WTC11 (cell line): ENCODE measurements at regions not wholly inside any gene's neighbourhood (a gene's known extent, or its start where the extent isn't known, plus 50 kb on each side); places are given as distances from the start of the nearest gene placed in this dataset.

Experiments used
- ATAC-seq: fragments of 200-7000 bp; cut with Tn5 transposase; 2 replicates; pipeline ENCODE4 v1.10.0; 2021; ENCODE audit warnings: mild to moderate bottlenecking, moderate library complexity
- CTCF ChIA-PET: fragments of 300-600 bp; sonication (Branson Sonifier 250); formaldehyde crosslinking; loops from one replicate; lab custom pipeline; 2021; ENCODE audit warnings: antibody characterized with exemption; lab: Charles Lee
- POLR2A ChIA-PET: fragments of 350-600 bp; sonication (Branson Sonifier 250); formaldehyde crosslinking; loops from one replicate; lab custom pipeline; 2021; ENCODE audit warnings: antibody characterized with exemption; lab: Charles Lee
- DNase-seq: peaks from one replicate; pipeline ENCODE4 v3.0.0; 2021; ENCODE audit warnings: low spot score
- H3K27ac Mint-ChIP-seq: 2 replicates; pipeline ENCODE4 v1.8.0; 2021; ENCODE audit warnings: mixed read lengths
- H3K27me3 Mint-ChIP-seq: 2 replicates; pipeline ENCODE4 v1.8.0; 2021; ENCODE audit warnings: low read depth, mild to moderate bottlenecking, moderate library complexity, mixed read lengths
- H3K36me3 Mint-ChIP-seq: 2 replicates; pipeline ENCODE4 v1.8.0; 2021; ENCODE audit warnings: mixed read lengths
- H3K4me1 Mint-ChIP-seq: 2 replicates; pipeline ENCODE4 v1.8.0; 2022; ENCODE audit warnings: mixed read lengths
- H3K4me3 Mint-ChIP-seq: 2 replicates; pipeline ENCODE4 v1.8.0; 2021; ENCODE audit warnings: mild to moderate bottlenecking, moderate library complexity, mixed read lengths
- H3K9me3 Mint-ChIP-seq: 2 replicates; pipeline ENCODE4 v1.8.0; 2021; ENCODE audit warnings: mixed read lengths
- ATF1 ChIP-seq: sonication (generic); formaldehyde crosslinking; IDR thresholded peaks from 2 replicates; pipeline ENCODE4 v1.8.1; 2023; ENCODE audit warnings: mild to moderate bottlenecking, moderate library complexity, missing genetic modification reagents
- CREB1 ChIP-seq: sonication (generic); formaldehyde crosslinking; IDR thresholded peaks from 2 replicates; pipeline ENCODE4 v1.8.0; 2023; ENCODE audit warnings: mild to moderate bottlenecking, missing genetic modification reagents
- CTCF ChIP-seq: fragments of 200-600 bp; IDR thresholded peaks from 2 replicates; pipeline ENCODE4 v1.8.0; 2022; ENCODE audit warnings: antibody characterized with exemption
- HMGA2 ChIP-seq: fragments of 250-450 bp; sonication (Bioruptor Pico); IDR thresholded peaks from 2 replicates; pipeline ENCODE4 v1.4.0; 2021; ENCODE audit warnings: mild to moderate bottlenecking, moderate library complexity
- IRF1 ChIP-seq: sonication (generic); formaldehyde crosslinking; IDR thresholded peaks from 2 replicates; pipeline ENCODE4 v1.8.0; 2023; ENCODE audit warnings: missing genetic modification reagents
- MAX ChIP-seq: sonication (generic); formaldehyde crosslinking; IDR thresholded peaks from 2 replicates; pipeline ENCODE4 v1.8.0; 2022; ENCODE audit warnings: mild to moderate bottlenecking, missing genetic modification reagents
- MXD4 ChIP-seq: fragments of 250-450 bp; sonication (Bioruptor Pico); IDR thresholded peaks from 2 replicates; pipeline ENCODE4 v1.8.0; 2021; ENCODE audit warnings: mild to moderate bottlenecking, moderate library complexity, borderline replicate concordance
- NFYB ChIP-seq: sonication (generic); formaldehyde crosslinking; conservative IDR thresholded peaks from 2 replicates; pipeline ENCODE4 v1.8.0; 2022; ENCODE audit warnings: low read depth, missing genetic modification reagents
- RELA ChIP-seq: sonication (generic); formaldehyde crosslinking; IDR thresholded peaks from 2 replicates; pipeline ENCODE4 v1.8.1; 2022; ENCODE audit warnings: missing genetic modification reagents, mild to moderate bottlenecking, borderline replicate concordance
- STAT6 ChIP-seq: sonication (generic); formaldehyde crosslinking; conservative IDR thresholded peaks from 2 replicates; pipeline ENCODE4 v1.8.1; 2023; ENCODE audit warnings: mild to moderate bottlenecking, low read depth, missing genetic modification reagents, moderate library complexity
- TEAD4 ChIP-seq: sonication (generic); formaldehyde crosslinking; IDR thresholded peaks from 2 replicates; pipeline ENCODE4 v1.8.0; 2022; ENCODE audit warnings: mild to moderate bottlenecking, missing genetic modification reagents
- ZNF219 ChIP-seq: sonication (generic); formaldehyde crosslinking; IDR thresholded peaks from 2 replicates; pipeline ENCODE4 v1.8.0; 2023; ENCODE audit warnings: missing genetic modification reagents, mild to moderate bottlenecking, borderline replicate concordance
- ZNF263 ChIP-seq: sonication (generic); formaldehyde crosslinking; IDR thresholded peaks from 2 replicates; pipeline ENCODE4 v1.8.1; 2022; ENCODE audit warnings: low read depth, mild to moderate bottlenecking, moderate library complexity, missing genetic modification reagents
- ZNF396 ChIP-seq: fragments of 250-450 bp; sonication (Bioruptor Pico); IDR thresholded peaks from 2 replicates; pipeline ENCODE4 v1.8.0; 2021; ENCODE audit warnings: mild to moderate bottlenecking, moderate library complexity, borderline replicate concordance
- TF ChIP-seq, protein P1 (sequence below): fragments of 250-450 bp; sonication (Bioruptor Pico); IDR thresholded peaks from 2 replicates; pipeline ENCODE4 v1.9.0; 2021; ENCODE audit warnings: mild to moderate bottlenecking
- TF ChIP-seq, protein P2 (sequence below): sonication (generic); formaldehyde crosslinking; conservative IDR thresholded peaks from 2 replicates; pipeline ENCODE4 v1.8.1; 2022; ENCODE audit warnings: mild to moderate bottlenecking, missing genetic modification reagents

- TF ChIP-seq, protein P1, sequence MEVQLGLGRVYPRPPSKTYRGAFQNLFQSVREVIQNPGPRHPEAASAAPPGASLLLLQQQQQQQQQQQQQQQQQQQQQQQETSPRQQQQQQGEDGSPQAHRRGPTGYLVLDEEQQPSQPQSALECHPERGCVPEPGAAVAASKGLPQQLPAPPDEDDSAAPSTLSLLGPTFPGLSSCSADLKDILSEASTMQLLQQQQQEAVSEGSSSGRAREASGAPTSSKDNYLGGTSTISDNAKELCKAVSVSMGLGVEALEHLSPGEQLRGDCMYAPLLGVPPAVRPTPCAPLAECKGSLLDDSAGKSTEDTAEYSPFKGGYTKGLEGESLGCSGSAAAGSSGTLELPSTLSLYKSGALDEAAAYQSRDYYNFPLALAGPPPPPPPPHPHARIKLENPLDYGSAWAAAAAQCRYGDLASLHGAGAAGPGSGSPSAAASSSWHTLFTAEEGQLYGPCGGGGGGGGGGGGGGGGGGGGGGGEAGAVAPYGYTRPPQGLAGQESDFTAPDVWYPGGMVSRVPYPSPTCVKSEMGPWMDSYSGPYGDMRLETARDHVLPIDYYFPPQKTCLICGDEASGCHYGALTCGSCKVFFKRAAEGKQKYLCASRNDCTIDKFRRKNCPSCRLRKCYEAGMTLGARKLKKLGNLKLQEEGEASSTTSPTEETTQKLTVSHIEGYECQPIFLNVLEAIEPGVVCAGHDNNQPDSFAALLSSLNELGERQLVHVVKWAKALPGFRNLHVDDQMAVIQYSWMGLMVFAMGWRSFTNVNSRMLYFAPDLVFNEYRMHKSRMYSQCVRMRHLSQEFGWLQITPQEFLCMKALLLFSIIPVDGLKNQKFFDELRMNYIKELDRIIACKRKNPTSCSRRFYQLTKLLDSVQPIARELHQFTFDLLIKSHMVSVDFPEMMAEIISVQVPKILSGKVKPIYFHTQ (CRISPR knock-in tag), result no peak
- no peak for TF ChIP-seq ZNF396 (CRISPR knock-in tag)
Measured at GRCh38 chr9:75429531-75430475, 341.5 kb downstream of the OSTF1 start (continued).

DNA sequence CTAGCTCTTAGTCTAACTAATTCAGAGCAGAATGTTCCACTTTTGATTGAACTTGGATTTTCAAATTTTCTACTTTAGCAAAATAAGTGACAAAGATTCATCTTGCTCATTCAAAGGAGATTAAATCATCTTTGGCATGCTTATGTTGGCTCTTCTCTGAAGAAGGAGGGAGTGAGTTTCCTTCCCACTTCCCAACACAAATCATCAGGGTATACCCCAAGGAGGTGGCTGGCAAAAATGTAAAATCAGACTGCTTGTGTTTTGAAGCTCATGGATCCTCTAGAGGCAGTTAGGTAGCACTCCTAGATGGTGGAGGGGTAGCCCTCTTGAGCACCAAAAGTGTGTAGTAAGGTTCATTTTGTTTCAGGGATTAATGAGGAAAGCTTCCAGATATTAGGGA lies 343.1 kb downstream of the OSTF1 start:
- TF ChIP-seq CREB1 (CRISPR knock-in tag) (no peak), TEAD4 (no peak), MAX (CRISPR knock-in tag) (no peak)
- ATAC-seq, result no peak
- DNase-seq, result no peak
- no peak overlapping the region for H3K27ac Mint-ChIP-seq
- no peaks in the 10 kb centered on the region; the same call in 1 of the 2 replicates for H3K27me3 Mint-ChIP-seq
- peaks cover 2% of the 10 kb centered on the region; the same call in 1 of the 2 replicates for H3K4me1 Mint-ChIP-seq
- H3K9me3 Mint-ChIP-seq, result peaks cover 16% of the 10 kb centered on the region
- no peak overlapping the region for H3K4me3 Mint-ChIP-seq
- CTCF ChIA-PET, result no interaction called here
- POLR2A ChIA-PET, result no interaction called here
- peaks cover 5% of the 10 kb centered on the region; the same call in 1 of the 2 replicates for H3K36me3 Mint-ChIP-seq

GRCh38 chr9:75432386-75432785 lies 344.1 kb downstream of the OSTF1 start:
- no peak overlapping the region for H3K27ac Mint-ChIP-seq
- POLR2A ChIA-PET, result no interaction called here
- H3K9me3 Mint-ChIP-seq, result peaks cover 16% of the 10 kb centered on the region
- H3K4me3 Mint-ChIP-seq, result no peak overlapping the region
- no peak for ATAC-seq
- H3K27me3 Mint-ChIP-seq, result no peaks in the 10 kb centered on the region; the same call in 1 of the 2 replicates
- peaks cover 2% of the 10 kb centered on the region; the same call in 1 of the 2 replicates for H3K4me1 Mint-ChIP-seq
- CTCF ChIA-PET, result no interaction called here
- H3K36me3 Mint-ChIP-seq, result peaks cover 5% of the 10 kb centered on the region; the same call in 1 of the 2 replicates
- no peak for DNase-seq
- TF ChIP-seq ZNF263 (no peak), IRF1 (CRISPR knock-in tag) (no peak)

GRCh38 chr9:75432888-75433287 lies 344.6 kb downstream of the OSTF1 start:
- Mint-ChIP-seq H3K4me1 (peaks cover 2% of the 10 kb centered on the region; the same call in 1 of the 2 replicates), H3K9me3 (peaks cover 16% of the 10 kb centered on the region), H3K27me3 (no peaks in the 10 kb centered on the region; the same call in 1 of the 2 replicates), H3K4me3 (no peak overlapping the region), H3K27ac (no peak overlapping the region), H3K36me3 (peaks cover 5% of the 10 kb centered on the region; the same call in 1 of the 2 replicates)
- DNase-seq, result no peak
- POLR2A ChIA-PET, result no interaction called here
- ATAC-seq, result no peak
- CTCF ChIA-PET, result no interaction called here
- TF ChIP-seq RELA, result no peak
- no peak for TF ChIP-seq CREB1 (CRISPR knock-in tag)
- TF ChIP-seq IRF1 (CRISPR knock-in tag), result no peak
- TF ChIP-seq HMGA2 (CRISPR knock-in tag), result no peak
- TF ChIP-seq, protein P2, sequence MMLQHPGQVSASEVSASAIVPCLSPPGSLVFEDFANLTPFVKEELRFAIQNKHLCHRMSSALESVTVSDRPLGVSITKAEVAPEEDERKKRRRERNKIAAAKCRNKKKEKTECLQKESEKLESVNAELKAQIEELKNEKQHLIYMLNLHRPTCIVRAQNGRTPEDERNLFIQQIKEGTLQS, result no peak
- TF ChIP-seq ATF1 (CRISPR knock-in tag), result no peak
- TF ChIP-seq CTCF, result no peak
- TF ChIP-seq NFYB, result no peak
- no peak for TF ChIP-seq STAT6 (CRISPR knock-in tag)
- no peak for TF ChIP-seq MXD4 (CRISPR knock-in tag)
- no peak for TF ChIP-seq ZNF219
